Heart left ventricle (tissue), 16 donors: ENCODE measurements at regions not wholly inside any gene's neighbourhood (a gene's known extent, or its start where the extent isn't known, plus 50 kb on each side); places are given as distances from the start of the nearest gene placed in this dataset.

Source experiments
- ATAC-seq, 4 donors: fragments of 200-7000 bp; cut with Tn5 transposase; one replicate each; pipeline ENCODE4 v1.9.1; 2020 to 2022; ENCODE audit warnings: moderate library complexity in 4 of 4, mild to moderate bottlenecking in 3 of 4, moderate number of reproducible peaks in 1 of 4
- DNase-seq, 5 donors: peaks; one replicate each; pipeline ENCODE4 v3.0.0-alpha.2; 2020
- H3K27ac ChIP-seq, 12 donors: fragments of 200-600 bp; sonication (generic) in 4 of 12; one replicate each; pipeline versions ENCODE4 v1.5.0 to v1.8.0; 2016 to 2022; ENCODE audit warnings: mild to moderate bottlenecking in 2 of 12
- H3K27me3 ChIP-seq, 9 donors: fragments of 200-600 bp; sonication (generic) in 2 of 9; one replicate each; pipeline versions ENCODE4 v1.5.1 to v1.8.0; 2016 to 2022; ENCODE audit warnings: mild to moderate bottlenecking in 3 of 9
- H3K36me3 ChIP-seq, 9 donors: fragments of 200-600 bp; sonication (generic) in 2 of 9; one replicate each; pipeline versions ENCODE4 v1.5.0 to v1.8.0; 2018 to 2022; ENCODE audit warnings: mild to moderate bottlenecking in 2 of 9
- H3K4me1 ChIP-seq, 12 donors: fragments of 200-600 bp; sonication (generic) in 4 of 12; one replicate each; pipeline versions ENCODE4 v1.5.0 to v1.8.0; 2016 to 2022; ENCODE audit warnings: mild to moderate bottlenecking in 3 of 12
- H3K4me3 ChIP-seq, 12 donors: fragments of 200-600 bp; sonication (generic) in 4 of 12; one replicate each; pipeline versions ENCODE4 v1.5.0 to v1.8.0; 2017 to 2022; ENCODE audit warnings: mild to moderate bottlenecking in 9 of 12, moderate library complexity in 4 of 12
- H3K9me3 ChIP-seq, 12 donors: fragments of 200-600 bp; sonication (generic) in 4 of 12; one replicate each; pipeline versions ENCODE4 v1.5.0 to v1.8.0; 2016 to 2022; ENCODE audit warnings: mild to moderate bottlenecking in 1 of 12
- CTCF ChIP-seq, 12 donors: fragments of 200-600 bp; sonication (generic) in 4 of 12; IDR thresholded peaks; one replicate each; pipeline versions ENCODE4 v1.5.0 to v1.8.0; 2018 to 2022; ENCODE audit warnings: antibody characterized with exemption in 12 of 12, mild to moderate bottlenecking in 5 of 12
- POLR2A ChIP-seq, 2 donors: fragments of 450-650 bp; IDR thresholded peaks; one replicate each; pipeline ENCODE4 v1.6.1; 2017; ENCODE audit warnings: antibody characterized with exemption in 2 of 2, mild to moderate bottlenecking in 2 of 2, moderate library complexity in 2 of 2
- WGBS, 4 donors: extraction: QIAGEN DNeasy Blood & Tissue Kit in 2 of 4; methylation state at CpG; one replicate each; pipeline versions ENCODE4 v1.1.5 to v1.1.7; 2013 to 2018; 5-methylcytosine and 5-hydroxymethylcytosine counted together
- intact Hi-C, 10 donors: fragments of 100-400 bp; cut with DNase I; formaldehyde crosslinking; loops; one replicate each; pipeline versions ENCODE4 v1.11.1 to v1.14.2; 2022
- donor health status: ischemic (EF 13 %, LVEDD 7.1; RV severe dilation, severe dysfunction).
- donor health status: healthy with polysubstance abuse.
- donor health status: DM: no; HTN: yes; CAD: no.
- donor health status: DM: no; HTN: no; CAD: no.
- donor health status: ischemic (EF 25% LVEDD 6.9; RV normal size, moderate dysfunction).
- donor health status: ischemic (EF 25% LVEDD 5.7; RV mildly dilated, moderate dysfunction).
- donor health status: healthy.
- donor health status: DM: yes; HTN: yes; CAD: no.
- donor health status: ischemic (EF 35%, LVEDD 5.7; RV mildly dilated, moderate dysfunction).
- donor health status: nonischemic (EF 11% LVEDD 7.7; RV severe dilation, severe dysfunction).
- donor health status: DM: yes; HTN: yes; CAD: no.
- donor health status: PGD.
- donor health status: ischemic (EF 29% LVEDD 5.4; RV normal size, mild dysfunction).
- donor health status: nonischemic (EF 23%, LVEDD 6.1; RV moderate dilation, normal function).

GRCh38 chr6:9494864-9495263 is 920.0 kb downstream of the TFAP2A start:
- no peak overlapping the region for H3K4me3 ChIP-seq
- intact Hi-C loops, result no loop called here
- no peak for ATAC-seq

GRCh38 chr6:9492790-9493189 is 922.1 kb downstream of the TFAP2A start:
- H3K27me3 ChIP-seq, result no peaks in the 10 kb centered on the region
- ATAC-seq (no peak), DNase-seq (no peak)
- H3K4me1 ChIP-seq, result no peaks in the 10 kb centered on the region
- peaks cover 0 to 7% (median 0%) of the 10 kb centered on the region in 12 donors for H3K9me3 ChIP-seq
- H3K36me3 ChIP-seq, result no peaks in the 10 kb centered on the region
- 25 to 34% (median 30%) methylated on average over 3 of the region's 3 CpGs for WGBS, 4 donors
- no peak for TF ChIP-seq POLR2A (IDR thresholded peaks at IDR 0.05)
- no peak for TF ChIP-seq CTCF (IDR thresholded peaks at IDR 0.05)
- intact Hi-C loops, result no loop called here
- H3K4me3 ChIP-seq, result no peak overlapping the region
- H3K27ac ChIP-seq, result no peak overlapping the region

More at GRCh38 chr6:9494864-9495263, 920.0 kb downstream of the TFAP2A start:
- no peak overlapping the region for H3K27ac ChIP-seq
- TF ChIP-seq CTCF (IDR thresholded peaks at IDR 0.05), result no peak
- no peak for TF ChIP-seq POLR2A (IDR thresholded peaks at IDR 0.05)
- DNase-seq, result no peak
- WGBS, 4 donors, result 42 to 56% (median 48%) methylated on average over 1 of the region's 1 CpG
- H3K27me3 ChIP-seq, result no peaks in the 10 kb centered on the region
- peaks cover 0 to 7% (median 0%) of the 10 kb centered on the region in 12 donors for H3K9me3 ChIP-seq
- no peaks in the 10 kb centered on the region for H3K4me1 ChIP-seq
- no peaks in the 10 kb centered on the region for H3K36me3 ChIP-seq

GRCh38 chr6:9487128-9487527 is 927.7 kb downstream of the TFAP2A start:
- H3K36me3 ChIP-seq, result no peaks in the 10 kb centered on the region
- peaks cover 0 to 7% (median 0%) of the 10 kb centered on the region in 9 donors for H3K27me3 ChIP-seq
- no peak overlapping the region for H3K27ac ChIP-seq
- TF ChIP-seq CTCF (IDR thresholded peaks at IDR 0.05) (no peak), POLR2A (IDR thresholded peaks at IDR 0.05) (no peak)
- ATAC-seq, result no peak
- no peaks in the 10 kb centered on the region for H3K4me1 ChIP-seq
- intact Hi-C loops, result no loop called here
- DNase-seq, result no peak
- no peak overlapping the region for H3K4me3 ChIP-seq
- H3K9me3 ChIP-seq, result no peaks in the 10 kb centered on the region
- 64 to 82% (median 72%) methylated on average over 3 of the region's 3 CpGs for WGBS, 4 donors

- Histone ChIP-seq H3K9me3 (no peaks in the 10 kb centered on the region), H3K4me1 (no peaks in the 10 kb centered on the region), H3K36me3 (no peaks in the 10 kb centered on the region), H3K4me3 (no peak overlapping the region), H3K27ac (no peak overlapping the region), H3K27me3 (peaks cover 0 to 7% (median 0%) of the 10 kb centered on the region in 9 donors)
- intact Hi-C loops, result no loop called here
- TF ChIP-seq POLR2A (IDR thresholded peaks at IDR 0.05) (no peak), CTCF (IDR thresholded peaks at IDR 0.05) (no peak)
- ATAC-seq (no peak), DNase-seq (no peak)
- WGBS, 4 donors, result 79 to 97% (median 89%) methylated on average over 4 of the region's 4 CpGs
Observed at GRCh38 chr6:9485992-9486391, 928.9 kb downstream of the TFAP2A start.
